Esophagus muscularis mucosa (tissue), 4 donors: ENCODE measurements at regions not wholly inside any gene's neighbourhood (a gene's known extent, or its start where the extent isn't known, plus 50 kb on each side); places are given as distances from the start of the nearest gene placed in this dataset.

Experiments
- EP300 ChIP-seq: sonication (generic); formaldehyde crosslinking; IDR thresholded peaks from one replicate; pipeline ENCODE4 v1.6.1; 2017; ENCODE audit warnings: antibody characterized with exemption
- POLR2A ChIP-seq: fragments of 450-650 bp; IDR thresholded peaks from one replicate; pipeline ENCODE4 v1.6.1; 2017; ENCODE audit warnings: antibody characterized with exemption, moderate library complexity, mild to moderate bottlenecking, low read depth
- POLR2AphosphoS5 ChIP-seq, 2 donors: sonication (generic); formaldehyde crosslinking; IDR thresholded peaks; one replicate each; pipeline ENCODE4 v1.6.1; 2017; ENCODE audit warnings: antibody characterized with exemption in 2 of 2
- TF ChIP-seq, protein P1 (sequence below), 3 experiments: fragments of 200-600 bp in 2 of 3; fragments of 450-650 bp in 1 of 3; sonication (generic) in 2 of 3; IDR thresholded peaks; one replicate each; pipeline ENCODE4 v1.5.1; 2017 to 2019; ENCODE audit warnings: antibody characterized with exemption in 3 of 3, mild to moderate bottlenecking in 2 of 3, moderate library complexity in 1 of 3

DNA sequence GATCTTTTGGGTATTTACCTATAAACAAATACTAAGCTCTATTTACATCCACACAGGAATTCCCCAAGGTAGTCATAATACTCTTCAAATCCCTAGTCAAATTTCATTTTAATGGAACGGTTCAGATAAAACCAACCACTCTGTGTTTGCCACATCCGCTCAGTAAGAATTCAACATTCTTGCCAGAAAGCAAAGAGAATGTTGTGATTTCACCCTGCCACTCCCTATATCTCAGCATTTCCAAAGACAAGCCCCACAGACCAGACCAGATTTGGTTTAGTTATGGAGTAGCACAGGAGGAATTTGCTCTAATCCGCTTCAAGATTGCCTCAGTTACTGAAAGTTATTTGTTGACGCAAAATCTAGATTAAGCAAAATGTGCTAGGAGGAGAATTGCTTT is 105.6 kb upstream of the SERP2 start:
- TF ChIP-seq, protein P1, sequence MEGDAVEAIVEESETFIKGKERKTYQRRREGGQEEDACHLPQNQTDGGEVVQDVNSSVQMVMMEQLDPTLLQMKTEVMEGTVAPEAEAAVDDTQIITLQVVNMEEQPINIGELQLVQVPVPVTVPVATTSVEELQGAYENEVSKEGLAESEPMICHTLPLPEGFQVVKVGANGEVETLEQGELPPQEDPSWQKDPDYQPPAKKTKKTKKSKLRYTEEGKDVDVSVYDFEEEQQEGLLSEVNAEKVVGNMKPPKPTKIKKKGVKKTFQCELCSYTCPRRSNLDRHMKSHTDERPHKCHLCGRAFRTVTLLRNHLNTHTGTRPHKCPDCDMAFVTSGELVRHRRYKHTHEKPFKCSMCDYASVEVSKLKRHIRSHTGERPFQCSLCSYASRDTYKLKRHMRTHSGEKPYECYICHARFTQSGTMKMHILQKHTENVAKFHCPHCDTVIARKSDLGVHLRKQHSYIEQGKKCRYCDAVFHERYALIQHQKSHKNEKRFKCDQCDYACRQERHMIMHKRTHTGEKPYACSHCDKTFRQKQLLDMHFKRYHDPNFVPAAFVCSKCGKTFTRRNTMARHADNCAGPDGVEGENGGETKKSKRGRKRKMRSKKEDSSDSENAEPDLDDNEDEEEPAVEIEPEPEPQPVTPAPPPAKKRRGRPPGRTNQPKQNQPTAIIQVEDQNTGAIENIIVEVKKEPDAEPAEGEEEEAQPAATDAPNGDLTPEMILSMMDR (IDR thresholded peaks at IDR 0.05): no peak
- TF ChIP-seq POLR2A (no peak), POLR2AphosphoS5 (IDR thresholded peaks at IDR 0.05) (no peak), EP300 (no peak)
